ENCODE measurements at regions not wholly inside any gene's neighbourhood (a gene's known extent, or its start where the extent isn't known, plus 50 kb on each side); places are given as distances from the start of the nearest gene placed in this dataset.
"Not testable (repeated sequence)": the region's sequence is repeated elsewhere in the genome, so short reads cannot be mapped to it uniquely, and the experiment has no call there.

DNA sequence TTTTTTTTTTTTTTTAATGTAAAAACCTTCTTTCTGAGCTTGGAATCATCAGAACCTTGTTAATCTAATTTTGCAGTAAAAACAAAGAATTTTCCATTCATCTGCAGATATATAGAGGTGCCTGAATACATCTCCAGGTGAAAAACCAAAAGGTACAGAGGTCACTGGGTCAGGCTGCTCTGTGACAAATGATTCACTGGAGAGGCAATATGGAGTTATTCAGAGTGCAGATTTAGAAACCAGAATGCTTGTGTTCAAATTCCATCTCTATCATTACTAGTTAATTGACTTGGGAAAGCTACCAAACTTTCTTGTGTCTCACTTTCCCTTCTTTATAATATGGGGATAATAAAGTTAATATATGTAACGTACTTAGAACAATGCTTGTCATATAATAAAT lies 51.5 kb upstream of the C1orf53 start:
- no peak overlapping the region for H3K4me3 Mint-ChIP-seq
- ATAC-seq = no peak
- H3K36me3 Mint-ChIP-seq = no peaks in the 10 kb centered on the region

DNA sequence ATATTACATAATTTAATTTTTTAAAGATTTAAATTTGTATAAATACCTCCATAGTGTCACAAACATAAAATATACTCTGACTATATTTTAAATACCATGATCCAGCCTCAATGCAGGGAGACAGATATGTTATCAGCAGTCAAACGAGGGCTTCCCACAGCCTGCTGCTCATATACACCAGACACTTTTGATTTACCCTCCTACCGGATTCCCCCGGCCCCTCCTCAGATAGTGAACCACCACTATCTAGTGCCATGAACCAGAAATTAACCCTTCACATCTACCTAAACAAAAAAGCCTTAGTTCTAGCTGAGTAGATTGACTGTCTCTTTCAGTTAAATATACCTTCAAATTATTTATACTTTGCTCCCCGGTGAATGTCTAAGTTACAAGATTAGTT lies 52.4 kb upstream of the C1orf53 start:
- Mint-ChIP-seq H3K4me3 (no peak overlapping the region), H3K9me3 (no peaks in the 10 kb centered on the region)

More for the DNA sequence above, 51.5 kb upstream of the C1orf53 start:
- Mint-ChIP-seq H3K27ac (no peak overlapping the region), H3K4me1 (ENCODE audit: low read depth in 2 of 2) (peaks cover 0 to 3% of the 10 kb centered on the region in 2 donors), H3K27me3 (peaks cover 9 to 17% of the 10 kb centered on the region in 2 donors), H3K9me3 (no peaks in the 10 kb centered on the region)
- no peak for DNase-seq (ENCODE audit: low spot score)

DNA sequence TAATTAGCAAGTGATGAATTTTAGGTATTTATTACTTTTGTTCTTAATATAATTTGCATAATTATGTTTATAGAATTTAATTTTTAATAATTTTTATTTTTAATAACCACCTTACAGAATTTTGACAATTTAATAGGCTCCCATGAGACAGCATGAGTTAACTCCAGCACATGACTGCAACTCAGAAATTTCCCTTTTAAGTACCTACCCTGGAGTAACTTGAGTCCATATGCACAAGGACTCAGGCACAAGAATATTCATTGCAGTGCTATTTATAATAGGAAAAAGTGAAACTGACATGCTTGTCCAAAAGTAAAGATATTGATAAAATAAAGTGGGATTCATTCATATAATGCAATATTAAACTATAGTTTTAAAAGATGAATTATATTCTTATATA lies 54.1 kb upstream of the C1orf53 start:
- Mint-ChIP-seq H3K36me3 (no peaks in the 10 kb centered on the region), H3K9me3 (no peaks in the 10 kb centered on the region), H3K4me3 (no peak overlapping the region), H3K27ac (no peak overlapping the region), H3K4me1 (ENCODE audit: low read depth in 2 of 2) (no peaks in the 10 kb centered on the region), H3K27me3 (peaks cover 9 to 17% of the 10 kb centered on the region in 2 donors)
- DNase-seq (ENCODE audit: low spot score) (no peak), ATAC-seq (no peak)

More for the DNA sequence above, 52.4 kb upstream of the C1orf53 start:
- ATAC-seq (no peak), DNase-seq (ENCODE audit: low spot score) (no peak)
- Mint-ChIP-seq H3K4me1 (ENCODE audit: low read depth in 2 of 2) (no peaks in the 10 kb centered on the region), H3K36me3 (no peaks in the 10 kb centered on the region), H3K27me3 (peaks cover 9 to 17% of the 10 kb centered on the region in 2 donors), H3K27ac (no peak overlapping the region)

DNA sequence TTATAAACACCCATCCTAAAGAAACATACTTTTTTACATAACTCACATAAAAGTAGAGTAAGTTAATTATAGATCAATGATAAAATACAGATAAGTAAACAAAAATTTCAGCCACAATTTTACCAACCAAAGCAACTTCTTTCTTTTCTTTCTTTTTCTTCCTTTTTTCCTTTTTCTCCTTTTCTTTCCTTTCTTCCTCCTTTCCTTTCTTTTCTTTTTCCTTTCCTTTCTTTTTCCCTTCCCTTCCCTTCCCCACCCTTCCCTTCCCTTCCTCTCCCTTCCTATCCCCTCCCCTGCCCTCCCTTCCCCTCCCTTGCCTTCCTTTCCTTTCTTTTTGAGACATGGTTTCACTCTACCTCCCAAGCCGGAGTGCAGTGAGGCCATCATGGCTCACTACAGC lies 56.5 kb upstream of the C1orf53 start:
- Mint-ChIP-seq H3K4me3 (no peak overlapping the region), H3K27me3 (peaks cover 3 to 7% of the 10 kb centered on the region in 2 donors), H3K27ac (no peak overlapping the region), H3K4me1 (ENCODE audit: low read depth in 2 of 2) (peaks cover 0 to 9% of the 10 kb centered on the region in 2 donors), H3K36me3 (no peaks in the 10 kb centered on the region), H3K9me3 (no peaks in the 10 kb centered on the region)
- ATAC-seq = no peak
- DNase-seq (ENCODE audit: low spot score) = no peak

DNA sequence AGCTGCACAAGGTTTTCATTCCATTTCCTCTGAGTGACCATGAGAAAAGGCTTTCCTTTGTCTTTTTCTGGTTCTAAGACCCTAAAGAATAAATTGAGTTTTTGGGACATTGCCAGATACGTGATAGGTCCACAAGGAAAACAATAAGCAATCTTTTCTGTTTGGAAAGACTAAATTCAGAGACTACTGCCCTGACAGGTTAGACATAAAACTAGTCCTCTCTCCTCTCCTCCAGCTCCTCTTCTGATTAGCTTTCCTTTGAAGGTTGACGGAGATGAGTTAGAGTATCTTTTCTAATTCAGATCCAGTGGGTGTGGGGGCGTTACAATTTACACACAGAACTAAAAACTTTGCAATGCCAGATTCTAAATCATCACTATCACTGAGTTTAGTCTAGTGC lies 57.8 kb upstream of the C1orf53 start:
- H3K36me3 Mint-ChIP-seq = no peaks in the 10 kb centered on the region
- H3K4me3 Mint-ChIP-seq = no peak overlapping the region
- ATAC-seq (no peak), DNase-seq (ENCODE audit: low spot score) (no peak)
- H3K27ac Mint-ChIP-seq = no peak overlapping the region
- H3K9me3 Mint-ChIP-seq = no peaks in the 10 kb centered on the region
- H3K27me3 Mint-ChIP-seq = peaks cover 0 to 3% of the 10 kb centered on the region in 2 donors
- H3K4me1 Mint-ChIP-seq (ENCODE audit: low read depth in 2 of 2) = peaks cover 0 to 9% of the 10 kb centered on the region in 2 donors

DNA sequence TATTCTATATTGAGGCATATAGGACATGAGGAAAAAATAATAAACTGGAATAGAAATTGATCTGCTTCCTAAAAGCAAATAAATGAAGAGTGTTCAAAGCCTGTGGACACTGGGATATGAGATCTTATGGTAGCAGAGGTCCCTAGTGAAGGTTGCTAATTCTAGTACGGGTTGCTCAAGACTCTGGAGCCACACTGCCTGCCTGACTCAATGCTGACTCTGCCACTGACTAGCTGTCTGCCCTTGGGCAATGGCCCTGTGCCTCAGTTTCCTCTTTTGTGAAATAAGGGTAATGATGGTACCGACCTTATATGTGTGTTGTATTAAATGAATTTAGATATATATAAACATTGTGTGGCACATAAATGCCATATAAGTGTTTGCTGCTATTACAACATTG lies 59.0 kb upstream of the C1orf53 start:
- Mint-ChIP-seq H3K27me3 (peaks cover 0 to 3% of the 10 kb centered on the region in 2 donors), H3K36me3 (no peaks in the 10 kb centered on the region), H3K4me3 (no peak overlapping the region), H3K27ac (no peak overlapping the region), H3K4me1 (ENCODE audit: low read depth in 2 of 2) (peaks cover 6 to 12% of the 10 kb centered on the region in 2 donors), H3K9me3 (no peaks in the 10 kb centered on the region)
- DNase-seq (ENCODE audit: low spot score) = no peak
- no peak for ATAC-seq

DNA sequence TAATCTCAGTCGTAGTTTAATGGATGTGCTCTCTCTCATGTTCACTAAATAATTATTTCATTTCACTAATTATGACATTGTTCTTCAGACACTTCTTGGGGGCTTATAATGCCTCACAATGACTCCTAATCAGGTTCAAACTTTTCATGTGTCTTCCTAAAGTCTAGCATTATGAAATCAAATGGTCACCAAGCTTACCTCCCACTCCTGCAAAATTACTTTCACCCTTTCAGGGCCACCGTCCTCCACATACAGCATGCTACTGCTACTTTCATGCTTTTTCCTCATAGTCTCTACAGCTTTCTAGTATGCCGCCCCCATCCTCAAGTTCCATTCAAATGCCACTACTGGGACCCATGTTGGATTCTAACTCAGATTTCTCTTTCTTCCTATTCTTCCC lies 59.8 kb upstream of the C1orf53 start:
- H3K27me3 Mint-ChIP-seq = peaks cover 0 to 3% of the 10 kb centered on the region in 2 donors
- DNase-seq (ENCODE audit: low spot score) (no peak), ATAC-seq (no peak)
- peaks cover 6 to 12% of the 10 kb centered on the region in 2 donors for H3K4me1 Mint-ChIP-seq (ENCODE audit: low read depth in 2 of 2)
- no peak overlapping the region for H3K27ac Mint-ChIP-seq
- H3K9me3 Mint-ChIP-seq = no peaks in the 10 kb centered on the region
- no peak overlapping the region for H3K4me3 Mint-ChIP-seq
- H3K36me3 Mint-ChIP-seq = no peaks in the 10 kb centered on the region

DNA sequence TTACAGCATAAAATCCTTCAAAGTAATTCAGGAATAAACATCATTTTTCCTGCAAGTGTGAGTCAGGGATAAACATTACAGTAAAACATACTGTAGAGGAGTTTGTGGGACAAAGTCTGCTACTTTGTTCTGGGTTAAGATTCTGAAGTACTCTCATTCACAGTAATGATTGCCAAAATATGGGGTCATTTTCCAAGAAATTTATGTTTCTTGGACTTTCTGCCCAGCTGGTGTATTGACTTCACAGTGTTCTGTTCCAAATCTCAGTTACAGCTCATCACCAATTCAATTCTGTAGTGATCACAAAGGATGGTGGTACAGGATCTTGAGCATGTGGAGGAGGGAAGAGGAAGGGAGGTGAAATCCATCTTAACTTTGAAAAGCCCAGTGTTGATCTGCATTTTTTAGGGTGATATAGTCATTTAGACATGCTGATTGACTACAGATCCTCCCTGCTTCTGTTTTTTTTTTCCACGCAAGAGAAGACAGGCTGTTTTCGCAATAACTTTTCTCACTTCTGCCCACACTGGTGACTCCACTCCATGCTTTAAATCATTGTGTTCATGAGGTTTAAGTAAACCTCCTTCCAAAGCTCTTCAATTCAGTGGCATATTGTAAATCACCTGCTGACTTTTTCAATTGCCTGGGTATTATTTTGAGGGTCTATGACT lies 60.4 kb upstream of the C1orf53 start:
- Mint-ChIP-seq H3K4me3 (no peak overlapping the region), H3K27ac (no peak overlapping the region), H3K4me1 (ENCODE audit: low read depth in 2 of 2) (peaks cover 6 to 12% of the 10 kb centered on the region in 2 donors), H3K27me3 (peaks cover 0 to 3% of the 10 kb centered on the region in 2 donors), H3K36me3 (no peaks in the 10 kb centered on the region), H3K9me3 (no peaks in the 10 kb centered on the region)
- DNase-seq (ENCODE audit: low spot score) (no peak), ATAC-seq (peak in 1 of 2 donors; percentile 74)

DNA sequence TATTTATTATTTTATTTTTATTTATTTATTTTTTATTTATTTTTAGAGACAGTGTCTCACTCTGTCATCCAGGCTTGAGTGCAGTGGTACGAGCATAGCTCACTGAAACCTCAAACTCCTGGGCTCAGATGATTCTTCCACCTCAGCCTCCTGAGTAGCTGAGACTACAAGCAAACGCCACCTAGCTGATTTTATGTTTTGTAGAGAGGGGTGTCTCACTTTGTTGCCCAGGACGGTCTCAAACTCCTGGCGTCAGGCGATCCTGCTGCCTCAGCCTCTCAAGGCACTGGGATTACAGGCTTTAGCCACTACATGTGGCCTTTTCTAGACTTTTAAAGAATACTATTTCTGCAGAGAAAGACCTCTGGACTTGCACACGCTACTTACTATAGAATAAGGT lies 61.3 kb upstream of the C1orf53 start:
- peaks cover 0 to 3% of the 10 kb centered on the region in 2 donors for H3K27me3 Mint-ChIP-seq
- H3K4me3 Mint-ChIP-seq = no peak overlapping the region
- H3K4me1 Mint-ChIP-seq (ENCODE audit: low read depth in 2 of 2) = peaks cover 6 to 12% of the 10 kb centered on the region in 2 donors
- H3K36me3 Mint-ChIP-seq = no peaks in the 10 kb centered on the region
- ATAC-seq (no peak), DNase-seq (ENCODE audit: low spot score) (no peak)
- no peak overlapping the region for H3K27ac Mint-ChIP-seq
- H3K9me3 Mint-ChIP-seq = no peaks in the 10 kb centered on the region

DNA sequence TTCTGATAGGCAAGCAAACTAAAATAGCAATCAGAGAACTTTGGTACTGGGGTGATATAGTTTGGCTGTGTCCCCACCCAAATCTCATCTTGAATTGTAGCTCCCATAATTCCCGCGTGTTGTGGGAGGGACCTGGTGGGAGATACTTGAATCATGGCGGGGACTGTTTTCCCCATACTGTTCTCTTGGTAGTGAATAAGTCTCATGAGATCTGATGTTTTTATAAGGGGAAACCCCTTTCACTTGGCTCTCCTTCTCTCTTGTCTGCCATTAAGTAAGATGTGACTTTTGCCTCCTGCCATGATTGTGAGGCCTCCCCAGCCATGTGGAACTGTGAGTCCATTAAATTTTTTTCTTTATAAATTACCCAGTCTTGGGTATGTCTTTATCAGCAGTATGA lies 62.6 kb upstream of the C1orf53 start:
- not testable (repeated sequence) for H3K36me3 Mint-ChIP-seq; H3K4me3 Mint-ChIP-seq; H3K27ac Mint-ChIP-seq; H3K27me3 Mint-ChIP-seq; ATAC-seq; H3K9me3 Mint-ChIP-seq; DNase-seq (ENCODE audit: low spot score)
- H3K4me1 Mint-ChIP-seq (ENCODE audit: low read depth in 2 of 2) = peaks cover 6 to 12% of the 10 kb centered on the region in 2 donors

DNA sequence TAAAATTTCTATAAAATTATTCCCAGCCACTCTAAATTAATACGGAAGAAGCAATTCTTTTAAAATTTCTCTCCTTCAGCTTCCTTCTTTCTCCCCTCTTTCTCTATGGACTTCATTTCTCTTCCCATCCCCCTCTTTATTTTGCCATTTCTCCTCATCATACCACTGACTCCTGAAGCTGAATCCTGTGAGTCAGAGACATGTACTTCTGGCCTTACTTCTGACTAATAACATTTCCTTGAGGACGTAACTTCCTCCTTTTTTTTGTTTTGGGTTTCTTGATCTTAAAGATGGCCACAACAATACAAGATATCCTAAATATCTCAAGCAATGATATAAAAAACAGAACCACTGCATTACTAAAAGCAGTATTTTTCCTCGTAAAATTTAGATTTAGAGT lies 63.6 kb upstream of the DENND1B start:
- DNase-seq (ENCODE audit: low spot score) = no peak
- Mint-ChIP-seq H3K4me3 (no peak overlapping the region), H3K27me3 (peaks cover 0 to 3% of the 10 kb centered on the region in 2 donors), H3K4me1 (ENCODE audit: low read depth in 2 of 2) (peaks cover 6 to 12% of the 10 kb centered on the region in 2 donors), H3K36me3 (no peaks in the 10 kb centered on the region), H3K9me3 (peaks cover 4% of the 10 kb centered on the region), H3K27ac (peak overlapping the region in 1 of 2 donors; percentile 17)
- no peak for ATAC-seq

DNA sequence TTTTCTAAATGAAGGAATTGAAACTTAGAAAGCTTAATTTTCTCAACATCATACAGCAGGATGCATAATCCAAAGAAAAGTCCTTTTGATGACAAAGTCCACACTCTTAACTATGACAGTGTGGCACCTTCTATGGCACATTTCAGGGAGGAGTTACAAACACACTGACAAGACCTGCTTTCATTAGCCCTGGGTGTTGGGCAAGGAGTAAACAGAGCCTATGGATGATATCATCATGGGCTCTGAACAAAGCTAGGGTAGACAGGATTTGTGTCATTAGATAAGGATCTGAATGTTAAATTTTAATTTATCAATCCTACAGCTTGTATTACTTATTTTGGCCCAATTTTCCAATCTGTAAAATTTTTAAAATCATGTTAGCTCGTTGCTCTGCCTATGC lies 62.6 kb upstream of the DENND1B start:
- peaks cover 0 to 3% of the 10 kb centered on the region in 2 donors for H3K27me3 Mint-ChIP-seq
- H3K4me1 Mint-ChIP-seq (ENCODE audit: low read depth in 2 of 2) = peaks cover 6 to 11% of the 10 kb centered on the region in 2 donors
- no peak for ATAC-seq
- no peaks in the 10 kb centered on the region for H3K36me3 Mint-ChIP-seq
- no peak overlapping the region for H3K27ac Mint-ChIP-seq
- no peak overlapping the region for H3K4me3 Mint-ChIP-seq
- DNase-seq (ENCODE audit: low spot score) = no peak
- peaks cover 4% of the 10 kb centered on the region for H3K9me3 Mint-ChIP-seq

DNA sequence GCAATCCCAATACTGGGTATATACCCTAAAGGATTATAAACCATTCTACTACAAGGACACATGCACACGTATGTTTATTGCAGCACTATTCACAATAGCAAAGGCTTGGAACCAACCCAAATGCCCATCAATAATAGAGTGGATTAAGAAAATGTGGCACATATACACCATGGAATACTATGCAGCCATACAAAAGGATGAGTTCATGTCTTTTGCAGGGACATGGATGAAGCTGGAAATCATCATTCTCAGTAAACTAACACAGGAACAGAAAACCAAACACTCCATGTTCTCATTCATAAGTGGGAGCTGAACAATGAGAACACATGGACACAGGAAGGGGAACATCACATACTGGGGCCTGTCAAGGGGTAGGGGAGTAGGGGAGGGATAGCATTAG lies 61.1 kb upstream of the DENND1B start:
- H3K4me1 Mint-ChIP-seq (ENCODE audit: low read depth in 2 of 2); H3K27me3 Mint-ChIP-seq; H3K27ac Mint-ChIP-seq; DNase-seq (ENCODE audit: low spot score); H3K36me3 Mint-ChIP-seq; H3K4me3 Mint-ChIP-seq; H3K9me3 Mint-ChIP-seq; ATAC-seq: not testable (repeated sequence)

DNA sequence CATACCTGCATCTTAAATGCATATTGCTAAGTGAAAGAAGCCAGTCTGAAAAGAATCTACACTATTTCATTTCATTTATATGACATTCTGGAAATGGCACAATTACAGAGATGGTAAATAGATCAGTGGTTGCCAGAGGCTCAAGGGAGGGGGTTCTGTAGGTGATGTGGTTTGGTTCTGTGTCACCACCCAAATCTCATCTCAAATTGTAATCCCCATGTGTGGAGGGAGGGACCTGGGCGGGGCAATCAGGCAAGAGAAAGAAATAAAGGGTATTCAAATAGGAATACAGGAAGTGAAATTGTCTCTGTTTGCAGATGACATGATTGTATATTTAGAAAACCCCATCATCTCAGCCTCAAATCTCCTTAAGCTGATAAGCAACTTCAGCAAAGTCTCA lies 53.7 kb upstream of the DENND1B start:
- H3K36me3 Mint-ChIP-seq = peaks cover 12% of the 10 kb centered on the region
- DNase-seq (ENCODE audit: low spot score); ATAC-seq; H3K4me3 Mint-ChIP-seq; H3K27ac Mint-ChIP-seq; H3K9me3 Mint-ChIP-seq; H3K4me1 Mint-ChIP-seq (ENCODE audit: low read depth in 2 of 2): not testable (repeated sequence)
- H3K27me3 Mint-ChIP-seq = peaks cover 8 to 14% of the 10 kb centered on the region in 2 donors

DNA sequence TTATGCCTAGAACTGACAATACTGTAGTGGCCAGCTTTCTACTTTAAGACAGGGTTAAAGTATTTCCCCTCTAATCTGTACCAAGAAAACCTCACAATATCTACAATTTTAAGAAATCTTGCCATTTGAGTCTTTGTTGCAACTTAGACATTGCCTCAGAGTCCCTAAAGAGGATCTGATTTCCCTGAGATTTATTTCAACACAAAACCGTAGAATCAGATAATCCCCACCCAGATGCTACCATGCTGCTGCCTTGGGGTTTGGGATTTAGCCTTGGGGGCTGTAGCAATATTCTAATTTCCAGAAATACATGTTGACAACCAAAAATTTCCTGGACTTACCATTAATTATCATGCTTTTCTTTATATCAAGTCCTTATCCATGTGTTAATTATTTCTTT lies 50.3 kb upstream of the DENND1B start:
- no peak for DNase-seq (ENCODE audit: low spot score)
- no peaks in the 10 kb centered on the region for H3K4me1 Mint-ChIP-seq (ENCODE audit: low read depth in 2 of 2)
- no peak overlapping the region for H3K4me3 Mint-ChIP-seq
- no peaks in the 10 kb centered on the region for H3K9me3 Mint-ChIP-seq
- H3K27me3 Mint-ChIP-seq = peaks cover 8 to 9% of the 10 kb centered on the region in 2 donors
- H3K36me3 Mint-ChIP-seq = peaks cover 4% of the 10 kb centered on the region
- no peak for ATAC-seq
- no peak overlapping the region for H3K27ac Mint-ChIP-seq
